Left renal cortex interstitium (tissue), 4 donors: ENCODE measurements at regions not wholly inside any gene's neighbourhood (a gene's known extent, or its start where the extent isn't known, plus 50 kb on each side); places are given as distances from the start of the nearest gene placed in this dataset.

Experiments
- DNase-seq, 4 donors: peaks; one replicate each; pipeline ENCODE4 v3.0.0-alpha.2; 2013; ENCODE audit warnings: low read depth in 4 of 4, low spot score in 2 of 4, missing footprints in 1 of 4

DNA sequence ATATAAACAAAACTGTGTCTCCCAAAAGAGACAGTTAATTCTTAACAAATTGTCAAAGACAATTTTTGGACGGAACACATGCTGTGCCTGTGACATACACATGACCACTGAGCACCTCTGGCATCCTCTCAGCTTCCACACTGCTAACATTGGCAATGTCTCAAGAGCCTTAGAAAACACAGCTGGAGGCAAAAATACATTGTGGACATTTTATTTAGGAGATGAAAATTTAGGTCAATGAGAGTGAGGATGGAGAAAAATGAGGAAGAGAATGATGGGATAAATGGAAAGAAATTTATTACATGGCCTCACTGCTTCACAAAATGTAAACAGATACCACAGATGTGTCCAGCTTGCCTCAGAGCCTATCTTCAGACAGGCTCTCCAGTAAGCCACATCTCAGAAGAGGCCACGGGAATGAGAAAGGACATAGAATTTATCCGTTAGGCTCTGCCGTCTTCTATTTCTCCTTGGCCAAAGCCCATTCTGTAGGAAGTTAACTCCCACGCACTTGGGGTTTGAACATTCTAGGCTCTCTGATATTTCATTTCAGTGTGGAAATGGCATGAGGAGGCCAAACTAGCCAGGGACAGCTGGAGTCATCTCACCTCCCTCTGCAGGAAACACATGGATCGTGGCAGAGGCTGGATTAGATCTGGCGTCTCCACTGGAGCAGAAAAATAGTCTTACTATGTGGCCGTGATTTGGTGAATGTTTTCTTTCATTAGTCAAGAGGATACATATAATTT lies 519.4 kb upstream of the DSEL start:
- peak in 3 of 4 donors; percentile 15 to 41 (median 37) for DNase-seq

DNA sequence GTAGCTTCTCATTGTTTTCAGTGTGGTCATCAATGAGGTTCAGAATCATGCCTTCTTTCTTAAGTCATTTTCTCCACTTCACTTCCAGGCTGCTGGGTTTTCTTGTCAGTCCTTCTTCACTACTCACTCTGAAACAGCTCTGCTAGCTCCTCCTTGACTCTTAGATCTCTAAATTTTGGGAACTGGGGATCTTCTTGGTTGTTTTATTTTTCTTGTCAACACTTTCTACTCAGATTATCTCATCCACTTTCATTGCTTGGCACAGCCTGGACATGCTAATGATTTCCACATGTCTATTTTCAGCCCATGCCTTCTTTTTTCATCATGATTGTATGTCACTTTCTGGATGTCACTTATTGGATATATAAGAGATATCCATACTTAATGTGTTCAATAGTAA lies 517.8 kb upstream of the DSEL start:
- DNase-seq: no peak

DNA sequence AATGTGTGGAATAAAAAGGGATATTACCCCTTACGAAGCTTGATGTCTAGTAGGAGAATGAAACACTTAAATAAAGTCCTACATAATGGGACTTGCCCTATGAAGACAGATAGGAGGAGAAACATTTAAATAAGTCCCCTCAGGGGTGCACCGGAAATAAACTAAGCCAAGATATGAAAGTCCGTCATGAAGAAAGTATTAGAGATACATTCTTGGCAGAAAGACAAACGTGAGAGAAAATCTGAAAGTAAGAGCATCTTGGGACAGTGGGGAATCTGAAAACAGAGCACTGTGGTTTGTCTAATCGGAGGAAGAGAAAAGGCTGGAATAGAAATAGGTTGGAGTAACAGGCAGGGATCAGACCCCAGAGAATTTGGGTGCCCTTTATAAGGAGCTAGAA lies 516.9 kb upstream of the DSEL start:
- DNase-seq: no peak

DNA sequence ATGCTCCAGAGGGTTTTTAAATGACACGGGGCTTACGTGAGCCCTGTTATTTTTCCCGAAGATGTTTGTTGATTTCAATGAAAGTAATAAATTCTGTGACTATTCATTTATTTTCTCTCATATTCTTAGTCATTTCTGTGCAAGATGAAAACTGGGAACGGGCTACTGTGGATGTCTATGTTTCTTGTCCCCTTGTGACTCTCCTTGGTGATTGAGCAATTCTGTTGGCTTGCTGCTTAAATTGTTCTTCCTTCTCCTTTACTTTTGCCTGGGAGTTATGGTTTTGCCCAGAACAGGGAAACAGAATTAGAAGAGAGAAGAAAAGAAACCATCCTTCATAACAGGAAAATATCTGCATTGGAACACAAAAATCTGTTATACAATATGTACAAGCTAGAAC lies 508.2 kb upstream of the DSEL start:
- no peak for DNase-seq

DNA sequence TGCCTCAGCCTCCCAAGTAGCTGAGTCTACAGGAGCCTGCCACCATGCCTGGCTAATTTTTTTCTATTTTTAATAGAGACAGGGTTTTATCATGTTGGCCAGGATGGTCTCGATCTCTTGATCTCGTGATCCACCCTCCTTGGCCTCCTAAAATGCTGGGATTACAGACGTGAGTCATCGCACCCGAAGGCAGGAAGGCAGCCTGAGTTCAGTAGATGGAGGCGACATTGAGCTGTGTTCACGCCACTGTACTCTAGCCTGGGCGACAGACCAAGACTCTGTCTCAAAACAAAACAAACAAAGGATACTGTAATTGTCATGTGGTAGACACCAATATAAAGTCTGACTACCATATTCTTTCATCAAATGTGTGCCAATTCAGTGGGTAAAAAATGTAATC lies 500.9 kb upstream of the DSEL start:
- DNase-seq: no peak

DNA sequence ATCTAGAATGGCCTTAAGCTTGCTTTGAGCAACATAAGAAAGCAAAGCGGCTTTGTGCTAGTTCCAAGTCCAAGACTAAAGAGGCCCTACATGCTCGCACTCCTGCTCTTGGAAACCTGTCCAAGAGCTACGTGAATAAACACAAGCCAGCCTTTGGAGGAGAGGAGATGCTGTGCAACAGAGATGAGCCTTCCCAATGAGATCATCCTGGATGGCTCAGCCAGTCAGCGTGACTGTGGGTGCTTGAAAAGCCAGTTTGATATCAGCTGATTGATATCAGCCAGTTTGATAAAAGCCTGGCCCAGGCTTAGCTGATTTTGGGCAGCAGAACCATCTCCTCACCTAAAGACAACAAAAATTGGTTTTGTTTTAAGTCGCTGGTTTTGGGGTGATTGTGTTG lies 481.0 kb upstream of the DSEL start:
- no peak for DNase-seq

DNA sequence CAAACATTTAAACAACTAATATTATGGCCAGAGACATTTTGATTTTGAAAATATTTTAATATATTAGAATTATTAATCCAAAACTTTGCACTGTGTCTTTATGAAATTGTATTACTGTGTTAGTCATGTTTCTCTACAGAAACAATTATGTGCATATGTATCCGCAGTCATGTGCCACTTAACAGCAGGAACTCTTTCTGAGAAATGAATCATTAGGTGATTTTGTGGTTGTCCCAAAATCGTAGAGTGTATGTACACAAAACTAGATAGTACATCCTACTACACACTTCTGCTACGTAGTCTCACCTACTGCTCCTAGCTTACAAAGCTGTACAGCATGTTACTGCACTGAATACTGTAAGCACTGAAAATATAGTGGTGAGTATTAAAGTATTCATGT lies 479.2 kb upstream of the DSEL start:
- DNase-seq: no peak

DNA sequence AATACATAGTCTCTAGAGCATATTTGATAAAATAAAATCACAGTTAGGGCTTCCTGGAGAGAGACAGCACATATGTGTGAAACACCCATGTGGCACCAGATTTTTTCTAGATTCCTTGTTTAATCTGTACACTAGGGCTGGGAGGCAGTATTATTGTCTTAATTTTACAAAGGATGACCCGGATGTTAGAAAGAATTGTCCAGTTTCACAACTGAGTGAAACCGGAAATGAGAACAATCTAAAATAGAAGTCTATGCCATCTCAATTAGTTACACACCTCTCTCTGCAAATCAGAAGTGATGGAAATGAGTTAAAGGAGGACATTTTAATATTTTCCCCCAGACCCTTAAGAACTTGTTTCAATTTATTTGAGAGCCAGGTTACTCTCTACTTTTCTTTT lies 463.7 kb upstream of the DSEL start:
- no peak for DNase-seq

DNA sequence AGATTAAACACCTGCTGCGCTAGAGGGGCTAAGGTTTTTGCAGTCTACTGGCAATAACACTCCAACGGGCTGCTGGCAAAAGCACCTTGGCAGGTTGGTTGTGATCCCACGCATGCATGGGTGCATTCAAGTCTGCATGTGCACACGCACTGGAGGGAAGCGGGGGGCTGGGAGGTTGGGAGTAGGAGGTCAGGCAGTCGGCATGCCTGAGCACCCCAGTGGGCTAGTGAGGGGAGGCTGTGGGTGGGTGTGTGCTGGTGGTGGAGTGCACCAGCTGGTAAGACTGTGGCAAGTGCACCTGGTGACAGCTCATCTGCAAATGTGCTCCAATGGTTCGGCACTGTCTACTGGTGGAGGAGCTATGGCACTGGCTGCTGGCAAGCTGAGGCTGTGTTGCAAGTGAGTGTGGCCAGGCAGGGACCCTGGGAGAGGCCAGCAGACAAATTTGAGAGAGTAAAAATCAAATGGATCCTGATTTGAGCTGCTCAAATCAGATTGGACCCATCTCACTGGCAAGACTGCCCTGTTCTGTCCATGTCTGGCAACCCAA lies 460.6 kb upstream of the DSEL start:
- no peak for DNase-seq

DNA sequence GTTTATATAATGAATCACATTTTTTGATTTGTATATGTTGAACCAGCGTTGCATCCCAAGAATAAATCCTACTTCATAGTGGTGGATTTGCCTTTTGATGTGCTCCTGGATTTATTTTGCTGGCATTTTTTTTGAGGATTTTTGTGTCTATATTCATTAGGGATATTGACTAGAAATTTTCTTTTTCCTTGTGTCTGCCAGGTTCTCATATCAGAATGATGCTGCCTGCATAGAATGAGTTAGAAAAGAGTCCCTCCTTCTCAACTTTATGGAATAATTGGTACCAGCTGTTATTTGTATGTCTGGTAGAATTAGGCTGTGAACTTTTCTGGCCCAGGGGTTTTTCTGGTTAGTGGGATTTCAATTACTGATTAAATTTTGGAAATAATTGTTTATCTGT lies 457.4 kb upstream of the DSEL start:
- DNase-seq: no peak

DNA sequence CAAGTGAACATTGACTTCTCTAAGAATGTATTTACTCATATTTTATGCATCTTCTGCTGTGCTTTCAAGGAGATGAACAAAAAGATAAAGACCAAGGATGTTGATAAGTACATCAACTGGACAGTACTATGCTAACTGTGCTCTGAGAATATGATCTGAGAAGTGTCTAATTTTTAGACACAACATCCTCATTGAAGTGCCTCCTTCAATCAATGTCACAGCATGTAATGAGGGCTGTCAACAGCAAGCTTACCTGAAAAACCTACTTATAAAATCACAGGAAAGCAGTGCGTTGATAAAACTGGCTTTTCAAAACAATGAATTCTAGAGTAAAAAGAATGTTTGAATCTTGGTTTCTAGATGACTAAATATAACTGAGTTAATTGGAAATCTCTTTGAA lies 452.9 kb upstream of the DSEL start:
- no peak for DNase-seq

DNA sequence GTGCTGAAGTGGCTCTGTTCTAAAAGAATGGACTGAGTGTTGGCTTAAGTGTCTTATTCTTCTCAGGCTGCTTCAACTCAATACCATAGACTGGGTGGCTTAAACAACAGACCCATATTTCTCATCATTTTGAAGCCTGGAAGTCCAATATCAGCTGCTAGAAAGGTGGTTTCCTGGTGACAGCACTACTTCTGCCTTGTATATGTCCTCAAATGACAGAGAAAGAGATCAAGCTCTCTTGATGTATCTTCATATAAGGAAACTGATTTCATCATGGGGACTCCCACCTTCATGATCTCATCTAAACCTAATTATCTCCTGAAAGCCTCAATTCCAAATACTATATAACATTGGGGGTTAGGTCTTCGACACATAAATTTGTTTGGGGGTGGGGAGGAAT lies 449.7 kb upstream of the DSEL start:
- no peak for DNase-seq

DNA sequence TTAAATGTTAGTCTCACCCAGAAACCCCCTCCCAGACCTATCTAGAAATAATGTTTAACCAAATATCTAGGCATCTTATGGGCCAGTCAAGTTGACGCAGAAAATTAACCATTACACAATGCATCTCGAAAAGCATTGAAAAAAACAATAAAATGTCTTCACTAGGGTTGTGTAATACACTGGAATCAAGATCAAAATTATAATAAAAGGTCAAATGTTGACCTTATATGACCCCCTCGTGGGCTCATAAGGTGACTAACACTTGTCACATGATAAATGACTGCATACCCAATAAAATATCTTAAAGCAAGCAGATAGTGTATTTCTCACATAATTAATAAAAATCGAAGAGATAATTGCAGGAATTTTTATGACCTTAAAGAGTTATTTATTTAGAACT lies 447.9 kb upstream of the DSEL start:
- DNase-seq: no peak

DNA sequence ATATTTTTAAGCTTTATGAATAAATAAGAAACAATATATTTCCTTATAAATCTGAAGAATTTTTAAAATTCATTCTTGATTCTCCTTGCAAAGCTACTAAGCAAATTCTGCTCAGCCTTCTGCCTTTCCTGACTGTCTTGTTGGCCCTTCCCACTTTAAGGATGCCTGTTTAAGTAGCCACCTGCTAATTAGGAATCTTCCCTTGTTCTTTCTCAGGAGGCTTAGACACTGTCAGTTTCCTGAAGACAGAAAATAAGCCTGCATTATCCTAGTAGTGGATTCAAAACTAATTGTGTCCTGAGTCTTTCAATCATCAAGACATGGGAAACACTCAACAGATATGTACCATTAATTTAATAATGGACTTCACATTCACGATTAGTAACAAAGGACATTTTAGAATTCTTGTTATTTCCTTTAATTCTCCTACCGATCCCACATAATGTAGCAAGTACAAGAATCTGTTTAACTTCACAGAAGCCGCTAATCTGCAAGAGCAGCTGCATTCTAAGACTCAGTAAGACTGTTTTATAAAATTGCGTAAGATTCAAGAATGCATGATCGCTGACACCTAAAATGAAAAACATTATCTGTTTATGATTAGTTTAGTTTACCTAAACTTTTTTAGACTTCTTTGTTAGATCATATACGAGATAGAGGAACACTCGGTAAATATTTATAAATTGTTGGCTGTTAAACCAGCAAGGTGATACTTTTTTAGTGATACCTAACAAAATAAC lies 445.4 kb upstream of the DSEL start:
- DNase-seq: no peak

DNA sequence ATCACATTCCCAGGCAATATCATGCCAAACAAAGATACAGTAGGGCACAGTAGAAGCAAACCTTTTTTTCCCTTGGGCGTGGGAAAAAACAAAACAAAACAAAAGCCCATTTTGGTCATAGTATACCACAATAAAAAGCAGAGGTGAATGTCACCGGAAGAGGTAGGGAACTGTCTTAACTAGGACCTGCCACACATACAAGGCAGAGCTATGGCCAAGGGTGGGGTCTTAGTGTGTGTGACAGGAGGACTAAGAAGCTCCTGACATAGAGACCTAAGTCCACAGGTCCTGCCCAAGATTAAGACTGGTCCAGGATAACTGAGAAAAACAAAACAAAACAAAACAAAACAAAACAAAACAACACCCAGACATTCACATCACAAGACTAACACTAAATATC lies 441.2 kb upstream of the DSEL start:
- no peak for DNase-seq

DNA sequence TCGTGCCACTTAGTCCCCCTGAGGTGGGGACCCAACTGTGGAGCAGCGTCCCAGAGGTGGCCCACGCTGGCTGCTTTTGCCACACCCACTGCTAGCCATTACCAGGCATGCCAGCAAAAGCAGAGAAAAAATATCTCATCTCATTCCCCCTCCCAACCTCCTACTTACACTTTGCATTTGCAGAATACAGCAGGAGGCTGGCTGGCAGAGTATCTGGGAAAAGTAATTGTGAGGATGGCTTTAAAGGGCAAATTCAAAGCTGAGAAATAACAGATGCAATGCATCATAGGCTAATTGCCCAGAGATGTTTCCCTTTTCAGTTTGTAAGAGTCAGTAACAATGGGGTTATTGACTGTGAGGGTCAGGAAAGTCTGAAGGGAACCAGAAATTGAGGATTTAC lies 438.1 kb upstream of the DSEL start:
- no peak for DNase-seq

DNA sequence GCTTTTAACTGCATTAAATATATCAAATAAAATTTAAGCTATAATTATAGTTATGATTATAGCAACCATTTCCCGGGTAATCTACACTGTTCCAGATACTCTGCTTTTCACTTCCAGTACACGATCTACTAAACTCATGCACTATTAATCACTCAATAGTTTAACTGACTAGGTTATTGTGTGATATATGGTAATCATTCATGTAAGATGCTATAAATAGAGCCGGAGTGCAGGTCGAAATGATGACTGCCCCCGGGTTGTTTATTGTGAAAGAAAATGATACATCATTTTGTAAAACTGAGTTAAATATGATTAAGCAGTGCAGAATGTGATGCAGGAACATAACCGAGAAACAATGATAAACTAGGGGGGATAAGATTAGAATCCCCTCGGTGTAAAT lies 434.6 kb upstream of the DSEL start:
- DNase-seq: no peak

DNA sequence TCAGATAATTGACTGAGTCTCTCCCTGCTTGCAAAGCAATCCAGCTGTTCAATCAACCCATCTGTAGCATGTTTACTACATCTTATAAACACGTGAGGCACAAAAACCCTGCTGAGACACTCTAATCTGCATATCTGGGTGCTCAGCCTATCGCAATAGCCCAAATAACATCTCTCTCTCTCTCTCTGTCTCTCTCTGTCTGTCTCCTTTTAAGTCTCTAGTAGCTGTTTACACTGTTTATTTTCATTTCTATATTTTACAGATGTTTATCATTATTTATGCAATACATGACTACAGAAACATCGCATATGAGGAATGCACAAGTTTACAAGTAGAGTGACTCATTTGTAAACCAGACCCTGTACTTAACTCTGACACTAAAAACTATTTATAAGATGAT lies 422.1 kb upstream of the DSEL start:
- DNase-seq: no peak

DNA sequence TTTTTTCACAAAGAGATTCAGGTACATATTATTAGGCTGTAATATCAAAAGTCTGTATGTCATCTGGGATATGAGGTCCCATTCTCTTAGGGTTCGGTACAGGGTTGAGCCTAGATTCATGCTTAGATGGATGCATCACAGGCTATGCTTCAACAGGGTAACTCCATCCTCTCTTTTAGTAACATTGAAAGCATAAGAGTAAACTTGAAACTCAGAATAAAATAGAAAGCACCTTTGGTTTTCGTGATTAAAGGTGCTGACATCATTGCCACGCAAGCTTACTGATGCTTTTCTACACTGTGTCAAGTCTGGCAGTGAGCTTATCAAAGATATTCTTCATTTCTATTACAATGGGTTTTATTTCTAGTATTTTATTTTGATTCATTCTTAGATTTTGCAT lies 419.1 kb upstream of the DSEL start:
- DNase-seq: no peak

DNA sequence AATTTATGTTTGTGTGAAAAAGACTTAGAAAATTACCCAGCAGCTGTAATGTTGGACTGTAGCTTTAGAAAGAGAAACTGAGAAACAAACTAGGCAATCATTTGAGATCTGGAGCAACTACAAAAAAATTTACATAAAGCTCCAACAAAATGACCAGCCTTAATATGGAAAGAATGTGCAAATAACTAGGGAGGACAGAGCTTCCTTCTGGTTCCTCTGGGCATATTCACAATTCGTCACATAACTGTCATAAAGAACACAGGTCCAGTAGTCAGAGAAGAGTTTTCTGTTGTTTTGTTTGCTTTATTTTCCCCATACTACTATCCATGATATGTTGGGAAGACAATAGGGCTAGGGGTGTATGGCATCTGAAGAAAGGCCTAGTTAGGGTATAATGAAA lies 416.8 kb upstream of the DSEL start:
- DNase-seq: no peak

DNA sequence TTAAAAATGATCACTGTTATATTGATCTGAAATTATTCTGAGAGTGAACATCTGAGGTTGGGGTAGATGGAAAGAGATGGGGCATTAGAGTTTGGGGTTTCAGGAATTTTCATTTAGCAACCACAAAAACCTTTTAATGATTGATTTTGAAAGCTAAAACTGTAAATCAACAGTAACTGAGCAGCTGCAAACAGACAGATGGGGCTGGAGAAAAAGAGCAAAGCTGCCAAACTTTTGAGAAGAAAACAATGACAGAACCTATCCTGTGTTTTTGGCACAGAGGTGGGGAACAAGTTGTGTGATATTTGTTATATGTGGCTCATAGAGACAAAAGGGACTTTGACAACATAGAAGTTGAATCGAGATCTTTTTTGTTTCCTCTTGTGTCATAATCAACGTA lies 415.8 kb upstream of the DSEL start:
- no peak for DNase-seq
